GM23248 (cell line): ENCODE measurements at regions not wholly inside any gene's neighbourhood (a gene's known extent, or its start where the extent isn't known, plus 50 kb on each side); places are given as distances from the start of the nearest gene placed in this dataset.

Source experiments
- DNase-seq: peaks from one replicate; pipeline ENCODE4 v3.0.0-alpha.2; 2015
- H2AFZ ChIP-seq: fragments of 200-600 bp; sonication (generic); 2 replicates; pipeline ENCODE4 v1.6.1; 2016; ENCODE audit warnings: antibody characterized with exemption
- H3F3A ChIP-seq: fragments of 200-600 bp; sonication (generic); 2 replicates; pipeline ENCODE4 v1.6.1; 2016; ENCODE audit warnings: mild to moderate bottlenecking, antibody characterized with exemption, mixed run types; ENCODE audit not compliant: insufficient read depth
- H3K27ac ChIP-seq: fragments of 200-600 bp; sonication (generic); 2 replicates; pipeline ENCODE4 v1.5.1; 2016; ENCODE audit warnings: mild to moderate bottlenecking
- H3K27me3 ChIP-seq: fragments of 200-600 bp; sonication (generic); replicated peaks from 2 replicates; pipeline ENCODE4 v1.6.1; 2016; ENCODE audit warnings: mild to moderate bottlenecking; ENCODE audit not compliant: insufficient read depth
- H3K36me3 ChIP-seq: fragments of 200-600 bp; sonication (generic); 2 replicates; pipeline ENCODE4 v1.6.1; 2016; ENCODE audit warnings: low read depth, mild to moderate bottlenecking
- H3K4me1 ChIP-seq: fragments of 200-600 bp; sonication (generic); 2 replicates; pipeline ENCODE4 v1.6.1; 2016; ENCODE audit warnings: mild to moderate bottlenecking; ENCODE audit not compliant: insufficient read depth
- H3K4me2 ChIP-seq: fragments of 200-600 bp; sonication (generic); one replicate; pipeline ENCODE4 v1.6.1; 2016; ENCODE audit warnings: mild to moderate bottlenecking; ENCODE audit not compliant: unreplicated experiment
- H3K4me3 ChIP-seq: fragments of 200-600 bp; sonication (generic); 2 replicates; pipeline ENCODE4 v1.5.1; 2016; ENCODE audit warnings: mild to moderate bottlenecking
- H3K79me2 ChIP-seq: fragments of 200-600 bp; sonication (generic); 2 replicates; pipeline ENCODE4 v1.6.1; 2016; ENCODE audit warnings: mild to moderate bottlenecking; ENCODE audit not compliant: insufficient read depth
- H3K9ac ChIP-seq: fragments of 200-600 bp; sonication (generic); 2 replicates; pipeline ENCODE4 v1.6.1; 2016; ENCODE audit warnings: mild to moderate bottlenecking
- H3K9me2 ChIP-seq: fragments of 200-600 bp; sonication (generic); 2 replicates; pipeline ENCODE4 v1.6.1; 2016; ENCODE audit warnings: mixed run types, mild to moderate bottlenecking, moderate library complexity; ENCODE audit not compliant: insufficient read depth
- H3K9me3 ChIP-seq: fragments of 200-600 bp; sonication (generic); one replicate; pipeline ENCODE4 v1.6.1; 2017; ENCODE audit warnings: low read depth
- H4K20me1 ChIP-seq: fragments of 200-600 bp; sonication (generic); 2 replicates; pipeline ENCODE4 v1.6.0; 2016; ENCODE audit not compliant: insufficient read depth
- EZH2 ChIP-seq: fragments of 200-600 bp; sonication (generic); IDR thresholded peaks from 2 replicates; pipeline ENCODE4 v1.6.1; 2018; ENCODE audit warnings: antibody characterized with exemption, mild to moderate bottlenecking; ENCODE audit not compliant: insufficient read depth, poor library complexity, severe bottlenecking
- EZH2phosphoT487 ChIP-seq: fragments of 200-600 bp; sonication (generic); IDR thresholded peaks from 2 replicates; pipeline ENCODE4 v1.6.1; 2018; ENCODE audit warnings: antibody characterized with exemption, moderate library complexity, mild to moderate bottlenecking, low read depth; ENCODE audit not compliant: insufficient read depth
- WGBS, 2 experiments: methylation state at CpG; one replicate each; pipeline ENCODE4 v1.1.6; 2015 to 2017; ENCODE audit warnings: low lambda C conversion rate in 2 of 2, low coverage in 1 of 2; ENCODE audit errors: missing lambda C conversion rate in 2 of 2; 5-methylcytosine and 5-hydroxymethylcytosine counted together
- in situ Hi-C: fragments of 300-500 bp; cut with MboI; formaldehyde crosslinking; loops from 2 replicates; pipeline ENCODE4 v1.15.0; 2020

GRCh38 chr1:13901597-13901996 lies 201.6 kb downstream of the PRDM2 start:
- Histone ChIP-seq H3K4me3 (no peak overlapping the region), H3K9me3 (no peaks in the 10 kb centered on the region), H3K9ac (no peak overlapping the region), H3K27ac (no peak overlapping the region), H3K9me2 (no peaks in the 10 kb centered on the region), H4K20me1 (no peaks in the 10 kb centered on the region), H3K27me3 (peaks cover 4% of the 10 kb centered on the region), H3K79me2 (no peaks in the 10 kb centered on the region), H3K4me2 (no peak overlapping the region), H2AFZ (no peak overlapping the region), H3F3A (no peaks in the 10 kb centered on the region), H3K4me1 (peaks cover 6% of the 10 kb centered on the region; the same call in 1 of the 2 replicates), H3K36me3 (no peaks in the 10 kb centered on the region)
- DNase-seq = no peak
- in situ Hi-C loops = no loop called here
- TF ChIP-seq EZH2 = no peak
- 72 to 79% methylated on average over 6 of the region's 6 CpGs for WGBS, 2 experiments

- no peak overlapping the region for H2AFZ ChIP-seq
- no peaks in the 10 kb centered on the region for H3K9me3 ChIP-seq
- WGBS, 2 experiments = 51 to 59% methylated on average over 3 of the region's 3 CpGs
- H3K27me3 ChIP-seq = no peaks in the 10 kb centered on the region
- H3K27ac ChIP-seq = no peak overlapping the region
- H3K4me3 ChIP-seq = no peak overlapping the region
- H3K36me3 ChIP-seq = no peaks in the 10 kb centered on the region
- H3K4me2 ChIP-seq = no peak overlapping the region
- DNase-seq = no peak
- no peaks in the 10 kb centered on the region for H3K9me2 ChIP-seq
- H3K9ac ChIP-seq = no peak overlapping the region
- H3K4me1 ChIP-seq = no peaks in the 10 kb centered on the region
- TF ChIP-seq EZH2 (no peak), EZH2phosphoT487 (no peak)
- no peaks in the 10 kb centered on the region for H3K79me2 ChIP-seq
- in situ Hi-C loops = no loop called here
- no peaks in the 10 kb centered on the region for H3F3A ChIP-seq
- H4K20me1 ChIP-seq = no peaks in the 10 kb centered on the region
These were observed 208.1 kb downstream of the PRDM2 start for GRCh38 chr1:13908128-13908527.

- no peak for TF ChIP-seq EZH2phosphoT487
- no peak for TF ChIP-seq EZH2
- in situ Hi-C loops = no loop called here
- no peak overlapping the region for H3K27ac ChIP-seq
- H3K27me3 ChIP-seq = no peaks in the 10 kb centered on the region
- H3K36me3 ChIP-seq = no peaks in the 10 kb centered on the region
- H3K9me2 ChIP-seq = no peaks in the 10 kb centered on the region
- no peak overlapping the region for H3K4me3 ChIP-seq
- H3K9me3 ChIP-seq = no peaks in the 10 kb centered on the region
- H3F3A ChIP-seq = no peaks in the 10 kb centered on the region
- H3K9ac ChIP-seq = no peak overlapping the region
- H3K4me1 ChIP-seq = no peaks in the 10 kb centered on the region
- H3K79me2 ChIP-seq = no peaks in the 10 kb centered on the region
- no peak overlapping the region for H3K4me2 ChIP-seq
- no peaks in the 10 kb centered on the region for H4K20me1 ChIP-seq
- DNase-seq = no peak
- 66 to 71% methylated on average over 8 of the region's 8 CpGs for WGBS, 2 experiments
- no peak overlapping the region for H2AFZ ChIP-seq
These were observed 212.0 kb downstream of the PRDM2 start for GRCh38 chr1:13911697-13912619.

GRCh38 chr1:13913396-13913795 lies 213.4 kb downstream of the PRDM2 start:
- Histone ChIP-seq H2AFZ (no peak overlapping the region), H3K4me2 (no peak overlapping the region), H4K20me1 (no peaks in the 10 kb centered on the region), H3K27ac (no peak overlapping the region), H3K9ac (no peak overlapping the region), H3K79me2 (no peaks in the 10 kb centered on the region), H3K27me3 (no peaks in the 10 kb centered on the region), H3F3A (no peaks in the 10 kb centered on the region), H3K9me2 (no peaks in the 10 kb centered on the region), H3K4me3 (no peak overlapping the region), H3K9me3 (no peaks in the 10 kb centered on the region), H3K36me3 (no peaks in the 10 kb centered on the region), H3K4me1 (no peaks in the 10 kb centered on the region)
- in situ Hi-C loops = no loop called here
- TF ChIP-seq EZH2 (no peak), EZH2phosphoT487 (no peak)
- WGBS, 2 experiments = 77 to 92% methylated on average over 1 of the region's 1 CpG
- no peak for DNase-seq
